BJ (cell line): ENCODE measurements at regions not wholly inside any gene's neighbourhood (a gene's known extent, or its start where the extent isn't known, plus 50 kb on each side); places are given as distances from the start of the nearest gene placed in this dataset.
"Not testable (repeated sequence)": the region's sequence is repeated elsewhere in the genome, so short reads cannot be mapped to it uniquely, and the experiment has no call there.

ENCODE experiments used
- CTCF ChIA-PET: fragments of 350-600 bp; formaldehyde crosslinking; extraction: SDS; loops from one replicate; lab custom pipeline; 2021; ENCODE audit warnings: antibody characterized with exemption, inconsistent platforms; lab: Yijun Ruan, JAX
- POLR2A ChIA-PET: fragments of 300-600 bp; sonication (Branson Sonifier 250); formaldehyde crosslinking; extraction: SDS; loops from one replicate; lab custom pipeline; 2021; ENCODE audit warnings: antibody characterized with exemption; lab: Charles Lee
- DNase-seq: peaks from one replicate; pipeline ENCODE4 v3.0.0-alpha.2; 2011; ENCODE audit warnings: low read depth
- H3K27me3 ChIP-seq: 2 replicates; pipeline ENCODE4 v1.6.0; 2011; ENCODE audit warnings: low read length; ENCODE audit not compliant: control insufficient read depth, insufficient read depth
- H3K36me3 ChIP-seq: 2 replicates; pipeline ENCODE4 v1.5.1; 2011; ENCODE audit warnings: low read length; ENCODE audit not compliant: control insufficient read depth, insufficient read depth
- H3K4me3 ChIP-seq: 2 replicates; pipeline ENCODE4 v1.5.1; 2011; ENCODE audit warnings: low read depth, mild to moderate bottlenecking, control low read depth, low read length
- TF ChIP-seq, protein P1 (sequence below): IDR thresholded peaks from 2 replicates; pipeline ENCODE4 v1.5.1; 2011; ENCODE audit warnings: low read depth, mild to moderate bottlenecking, control low read depth, inconsistent platforms, low read length, moderate library complexity; ENCODE audit not compliant: insufficient read depth

DNA sequence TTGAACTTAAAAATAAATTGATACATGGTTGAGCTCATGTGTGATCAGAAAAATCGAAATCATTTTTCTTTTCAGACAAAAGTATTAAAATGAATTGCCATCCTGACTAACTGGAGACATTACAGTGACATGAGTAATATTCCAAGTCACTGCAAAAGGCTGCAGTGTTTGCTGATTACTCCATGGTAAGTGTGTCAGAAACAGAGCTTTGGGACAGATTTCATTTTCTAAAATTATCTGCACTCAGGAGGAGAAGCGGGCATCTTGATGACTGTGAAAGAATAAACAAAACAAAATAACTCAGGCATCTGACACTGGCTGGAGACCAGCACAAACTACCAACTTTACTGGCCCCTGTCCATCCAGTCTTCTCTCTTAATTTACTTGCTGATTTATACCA is 312.3 kb upstream of the PIK3C3 start:
- no peak for DNase-seq
- ChIA-PET CTCF (interaction anchor here (0.9 kb wide), 1 partner anchor 52 kb away, joined by 3 read pairs; no protein-coding TSS in a partner anchor), POLR2A (no interaction called here)
- H3K4me3 ChIP-seq, result no peak overlapping the region
- TF ChIP-seq, protein P1, sequence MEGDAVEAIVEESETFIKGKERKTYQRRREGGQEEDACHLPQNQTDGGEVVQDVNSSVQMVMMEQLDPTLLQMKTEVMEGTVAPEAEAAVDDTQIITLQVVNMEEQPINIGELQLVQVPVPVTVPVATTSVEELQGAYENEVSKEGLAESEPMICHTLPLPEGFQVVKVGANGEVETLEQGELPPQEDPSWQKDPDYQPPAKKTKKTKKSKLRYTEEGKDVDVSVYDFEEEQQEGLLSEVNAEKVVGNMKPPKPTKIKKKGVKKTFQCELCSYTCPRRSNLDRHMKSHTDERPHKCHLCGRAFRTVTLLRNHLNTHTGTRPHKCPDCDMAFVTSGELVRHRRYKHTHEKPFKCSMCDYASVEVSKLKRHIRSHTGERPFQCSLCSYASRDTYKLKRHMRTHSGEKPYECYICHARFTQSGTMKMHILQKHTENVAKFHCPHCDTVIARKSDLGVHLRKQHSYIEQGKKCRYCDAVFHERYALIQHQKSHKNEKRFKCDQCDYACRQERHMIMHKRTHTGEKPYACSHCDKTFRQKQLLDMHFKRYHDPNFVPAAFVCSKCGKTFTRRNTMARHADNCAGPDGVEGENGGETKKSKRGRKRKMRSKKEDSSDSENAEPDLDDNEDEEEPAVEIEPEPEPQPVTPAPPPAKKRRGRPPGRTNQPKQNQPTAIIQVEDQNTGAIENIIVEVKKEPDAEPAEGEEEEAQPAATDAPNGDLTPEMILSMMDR, result no peak
- no peaks in the 10 kb centered on the region for H3K27me3 ChIP-seq
- no peaks in the 10 kb centered on the region for H3K36me3 ChIP-seq

DNA sequence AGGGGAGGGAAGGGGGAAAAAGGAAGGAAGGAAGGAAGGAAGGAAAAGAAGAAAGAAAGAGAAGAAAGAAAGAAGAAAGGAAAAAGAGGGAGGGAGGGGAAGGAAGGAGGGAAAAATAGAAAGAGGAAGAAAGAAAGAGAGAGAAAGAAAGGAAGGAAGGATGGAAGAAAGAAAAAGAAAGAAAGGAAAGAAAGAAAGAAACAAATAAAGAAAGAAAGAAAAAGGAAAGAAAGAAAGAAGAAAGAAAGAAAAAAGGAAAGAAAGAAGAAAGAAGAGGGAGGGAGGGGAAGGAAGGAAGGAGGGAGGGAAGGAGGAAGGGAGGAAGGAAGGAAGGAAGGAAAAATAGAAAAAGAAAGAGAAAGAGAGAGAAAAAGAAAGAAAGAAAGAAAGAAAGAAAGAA is 315.8 kb upstream of the PIK3C3 start:
- TF ChIP-seq, protein P1, result no peak
- H3K27me3 ChIP-seq, result no peaks in the 10 kb centered on the region
- H3K4me3 ChIP-seq, result no peak overlapping the region
- H3K36me3 ChIP-seq, result no peaks in the 10 kb centered on the region
- ChIA-PET POLR2A (no interaction called here), CTCF (no interaction called here)
- DNase-seq, result no peak

DNA sequence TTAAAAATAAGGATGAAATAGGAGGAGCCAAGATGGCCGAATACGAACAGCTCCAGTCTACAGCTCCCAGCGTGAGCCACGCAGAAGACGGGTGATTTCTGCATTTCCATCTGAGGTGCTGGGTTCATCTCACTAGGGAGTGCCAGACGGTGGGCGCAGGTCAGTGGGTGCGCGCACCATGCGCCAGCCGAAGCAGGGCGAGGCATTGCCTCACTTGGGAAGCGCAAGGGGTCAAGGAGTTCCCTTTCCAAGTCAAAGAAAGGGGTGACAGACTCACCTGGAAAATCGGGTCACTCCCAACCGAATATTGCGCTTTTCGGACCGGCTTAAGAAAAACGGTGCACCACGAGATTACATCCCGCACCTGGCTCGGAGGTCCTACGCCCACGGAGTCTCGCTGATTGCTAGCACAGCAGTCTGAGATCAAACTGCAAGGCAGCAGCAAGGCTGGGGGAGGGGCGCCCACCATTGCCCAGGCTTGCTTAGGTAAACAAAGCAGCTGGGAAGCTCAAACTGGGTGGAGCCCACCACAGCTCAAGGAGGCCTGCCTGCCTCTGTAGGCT is 323.2 kb upstream of the PIK3C3 start:
- DNase-seq, POLR2A ChIA-PET, CTCF ChIA-PET, H3K36me3 ChIP-seq, H3K27me3 ChIP-seq: not testable (repeated sequence)
- peak overlapping the region; percentile 9 for H3K4me3 ChIP-seq

DNA sequence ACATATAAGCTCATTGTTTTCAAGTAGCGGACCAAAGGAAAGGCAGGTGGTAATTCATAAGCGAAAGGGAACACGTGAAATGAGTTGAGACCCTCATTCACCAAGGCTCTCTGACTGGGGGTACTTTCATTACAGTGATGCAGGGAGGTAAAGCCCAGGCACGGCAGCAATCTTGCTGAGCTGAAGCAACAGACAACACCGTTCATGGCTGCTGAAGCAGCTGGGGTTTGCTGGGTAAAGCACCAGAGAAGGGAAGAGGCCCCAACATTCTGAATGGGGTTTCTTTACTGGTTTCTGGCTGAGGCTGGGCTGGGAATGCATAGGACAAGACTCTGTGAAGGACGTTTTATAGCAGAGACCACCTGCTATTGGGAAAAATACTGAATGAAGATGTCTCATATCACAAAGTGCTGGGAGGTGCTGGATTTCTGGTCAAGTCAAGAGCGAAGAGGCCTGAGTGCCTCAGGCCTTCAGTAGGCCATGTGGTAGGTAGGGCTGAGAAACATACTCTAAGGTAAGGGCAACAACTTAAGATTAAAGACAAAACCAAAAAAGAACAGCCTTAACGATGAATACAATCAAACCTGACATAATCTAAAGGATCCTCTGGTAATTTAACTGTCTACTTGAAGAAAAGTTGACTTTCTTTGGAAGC is 324.7 kb upstream of the PIK3C3 start:
- DNase-seq, result no peak
- Histone ChIP-seq H3K27me3 (no peaks in the 10 kb centered on the region), H3K36me3 (no peaks in the 10 kb centered on the region), H3K4me3 (no peak overlapping the region)
- CTCF ChIA-PET, result interaction anchor here (0.6 kb wide), 1 partner anchor 814 kb away, joined by 3 read pairs; no protein-coding TSS in a partner anchor
- POLR2A ChIA-PET, result no interaction called here
- TF ChIP-seq, protein P1, result no peak

DNA sequence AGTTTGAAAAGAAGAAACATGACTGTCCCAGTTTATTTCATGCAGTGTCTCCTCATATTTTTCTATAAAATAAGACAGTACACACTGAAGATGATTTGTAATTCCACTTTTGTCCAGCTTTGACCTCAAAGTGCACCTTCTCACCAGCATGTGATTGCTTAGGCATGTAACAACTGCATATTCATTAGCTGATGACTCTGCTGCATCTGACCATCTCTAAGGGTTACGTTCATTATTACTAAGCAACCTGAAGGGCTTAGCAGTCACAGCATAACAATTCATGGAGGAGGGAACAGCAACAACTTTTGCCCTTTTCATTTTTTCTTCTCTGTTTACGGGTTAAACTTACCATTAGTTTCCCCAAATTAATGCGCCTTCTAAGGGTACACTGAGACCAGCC is 330.6 kb upstream of the PIK3C3 start:
- no peaks in the 10 kb centered on the region for H3K27me3 ChIP-seq
- DNase-seq, result no peak
- no peaks in the 10 kb centered on the region for H3K36me3 ChIP-seq
- H3K4me3 ChIP-seq, result no peak overlapping the region
- POLR2A ChIA-PET, result no interaction called here
- CTCF ChIA-PET, result no interaction called here
- TF ChIP-seq, protein P1, result no peak
